Epithelial cell of proximal tubule (primary cell): ENCODE measurements at regions not wholly inside any gene's neighbourhood (a gene's known extent, or its start where the extent isn't known, plus 50 kb on each side); places are given as distances from the start of the nearest gene placed in this dataset.

Source experiments
- DNase-seq: peaks from one replicate; pipeline ENCODE4 v3.0.0-alpha.2; 2011; ENCODE audit warnings: low read depth
- H3K4me3 ChIP-seq: 2 replicates; pipeline ENCODE4 v1.5.1; 2011; ENCODE audit warnings: low read depth, mild to moderate bottlenecking, low read length
- CTCF ChIP-seq: conservative IDR thresholded peaks from 2 replicates; pipeline ENCODE4 v1.5.1; 2012; ENCODE audit warnings: low read depth, mild to moderate bottlenecking, low read length

- DNase-seq: no peak
- no peak overlapping the region for H3K4me3 ChIP-seq
- no peak for TF ChIP-seq CTCF
These were observed 256.5 kb downstream of the IPO8 start for GRCh38 chr12:30439201-30439600.

DNA sequence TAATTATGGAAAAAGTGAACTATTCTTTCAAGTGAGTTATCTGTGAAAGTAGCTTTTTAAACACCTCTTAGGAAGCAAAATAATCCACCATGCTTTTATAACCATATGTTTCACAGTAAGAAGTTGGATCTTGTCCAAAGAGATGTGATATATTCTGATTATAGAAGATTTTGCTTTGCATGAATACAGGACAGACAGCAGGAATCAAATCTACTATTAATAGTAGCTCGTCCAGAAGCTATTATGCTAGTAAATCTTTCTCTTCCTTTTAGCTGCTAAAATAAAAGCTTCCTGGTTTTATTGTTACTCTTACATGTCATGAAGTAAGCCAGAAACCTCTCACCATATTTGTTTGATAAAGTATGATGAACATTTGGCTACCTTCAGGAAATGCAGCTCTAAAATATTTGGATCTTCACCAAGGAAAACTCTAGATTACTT lies 257.0 kb downstream of the IPO8 start:
- no peak for TF ChIP-seq CTCF
- no peak overlapping the region for H3K4me3 ChIP-seq
- DNase-seq: no peak

- TF ChIP-seq CTCF: no peak
- no peak overlapping the region for H3K4me3 ChIP-seq
- DNase-seq: no peak
These were observed 258.1 kb downstream of the IPO8 start for GRCh38 chr12:30437616-30438015.

DNA sequence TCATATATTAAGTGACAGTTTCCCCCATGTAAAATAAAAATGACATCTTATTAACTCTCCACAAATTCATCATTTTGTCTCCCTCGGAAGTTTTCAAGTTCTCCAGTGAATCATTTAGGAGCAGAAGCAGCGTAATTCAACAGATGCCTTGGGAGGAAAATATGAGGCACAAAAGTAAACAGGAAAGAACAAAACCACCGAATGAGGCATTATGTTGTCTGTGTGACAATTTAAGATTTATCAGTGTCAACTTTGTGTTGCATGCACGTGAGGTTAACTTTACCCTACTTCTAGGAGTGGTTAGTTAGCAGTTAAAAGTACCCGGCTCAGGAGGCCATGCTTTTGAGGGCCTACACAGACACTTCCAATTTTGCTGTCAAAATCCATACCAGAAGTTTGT lies 258.6 kb downstream of the IPO8 start:
- DNase-seq: no peak

GRCh38 chr12:30428098-30428497 lies 267.6 kb downstream of the IPO8 start:
- no peak for TF ChIP-seq CTCF
- no peak for DNase-seq
- no peak overlapping the region for H3K4me3 ChIP-seq

More for the DNA sequence above, 258.6 kb downstream of the IPO8 start:
- H3K4me3 ChIP-seq: no peak overlapping the region
- no peak for TF ChIP-seq CTCF

DNA sequence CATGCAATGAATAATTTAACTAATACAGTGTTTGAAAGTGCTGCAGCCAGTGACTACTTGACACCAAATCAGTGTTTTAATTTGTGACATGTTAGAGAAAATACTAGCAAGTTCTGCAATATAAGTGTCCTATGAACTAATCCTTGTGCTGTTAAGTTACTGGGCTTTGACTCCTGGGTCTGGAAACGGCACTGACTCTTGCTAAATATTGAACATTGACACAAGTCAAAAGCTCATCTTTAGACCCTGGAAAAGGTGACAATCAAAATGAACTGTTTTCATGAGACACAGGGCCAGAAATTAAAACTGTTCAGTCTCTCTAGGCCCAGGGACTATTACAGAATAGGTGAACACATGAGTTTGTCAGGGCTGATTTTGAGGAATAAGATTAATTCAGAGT lies 268.1 kb downstream of the IPO8 start:
- H3K4me3 ChIP-seq: no peak overlapping the region
- no peak for DNase-seq
- TF ChIP-seq CTCF: no peak

DNA sequence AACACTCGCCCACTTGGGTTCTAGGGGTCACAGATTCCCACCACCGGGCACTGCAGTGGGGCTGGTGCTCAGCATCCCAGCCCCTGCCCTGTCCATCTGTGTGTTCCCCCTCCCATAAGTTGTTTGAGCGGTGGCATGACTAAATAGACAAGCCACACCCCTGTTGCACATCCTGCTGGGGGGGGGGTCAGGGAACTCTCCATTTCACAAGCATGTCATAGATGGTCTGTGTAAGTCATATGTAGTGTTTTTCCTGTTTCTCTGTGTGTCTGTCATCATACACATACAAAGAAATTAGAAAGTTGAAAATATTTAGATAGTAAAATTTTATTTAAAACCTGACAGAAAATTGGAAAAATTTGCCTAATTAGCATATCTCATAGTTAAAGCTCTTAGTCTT lies 270.2 kb downstream of the IPO8 start:
- TF ChIP-seq CTCF: no peak
- no peak for DNase-seq
- no peak overlapping the region for H3K4me3 ChIP-seq
